SK-N-SH (cell line): ENCODE measurements at regions not wholly inside any gene's neighbourhood (a gene's known extent, or its start where the extent isn't known, plus 50 kb on each side); places are given as distances from the start of the nearest gene placed in this dataset.

Source experiments
- CTCF ChIP-seq: fragments of 200-600 bp; sonication (generic); IDR thresholded peaks from 2 replicates; pipeline ENCODE4 v1.6.1; 2017; ENCODE audit warnings: antibody characterized with exemption, mild to moderate bottlenecking, moderate library complexity
- EP300 ChIP-seq, 2 experiments: IDR thresholded peaks; 2 replicates each; pipeline versions ENCODE4 v1.4.0 to v1.6.1; 2012; ENCODE audit warnings: borderline replicate concordance in 1 of 2, low read depth in 1 of 2, low read length in 1 of 2
- JUND ChIP-seq: IDR thresholded peaks from 2 replicates; pipeline ENCODE4 v1.4.0; 2012
- MEF2A ChIP-seq: IDR thresholded peaks from 2 replicates; pipeline ENCODE4 v1.4.0; 2012; ENCODE audit warnings: low read depth, borderline replicate concordance
- PBX3 ChIP-seq: IDR thresholded peaks from 2 replicates; pipeline ENCODE4; 2012
- RAD21 ChIP-seq: IDR thresholded peaks from 2 replicates; pipeline ENCODE4 v1.6.1; 2012; ENCODE audit warnings: mild to moderate bottlenecking, low read length
- SMC3 ChIP-seq: IDR thresholded peaks from 2 replicates; pipeline ENCODE4 v1.6.1; 2012; ENCODE audit warnings: low read depth, low read length, improper control_type of control experiment
- TAF1 ChIP-seq: IDR thresholded peaks from 2 replicates; pipeline ENCODE4 v1.6.1; 2012; ENCODE audit warnings: low read depth, mild to moderate bottlenecking, low read length, moderate library complexity, borderline replicate concordance
- YY1 ChIP-seq: IDR thresholded peaks from 2 replicates; pipeline ENCODE4 v1.4.0; 2012; ENCODE audit warnings: low read depth, mild to moderate bottlenecking

- TF ChIP-seq PBX3 (no peak), CTCF (no peak), JUND (no peak), YY1 (no peak), SMC3 (no peak), EP300 (IDR thresholded peaks at IDR 0.05; ENCODE audit: borderline replicate concordance in 1 of 2, low read depth in 1 of 2, low read length in 1 of 2) (no peak), TAF1 (no peak), MEF2A (no peak), RAD21 (no peak)
These were observed 505.5 kb upstream of the ZEB2 start for GRCh38 chr2:145025382-145025781.
